Stimulated activated CD4-positive, alpha-beta T cell treated with anti-CD3 and anti-CD28 coated beads, Interleukin-12 subunit alpha, Interleukin-12 subunit beta, amount 100 ng/mL, for 4 hours (primary cell): ENCODE measurements at regions not wholly inside any gene's neighbourhood (a gene's known extent, or its start where the extent isn't known, plus 50 kb on each side); places are given as distances from the start of the nearest gene placed in this dataset.

Experiments
- DNase-seq: peaks from one replicate; pipeline ENCODE4 v3.0.0-alpha.2; 2020

DNA sequence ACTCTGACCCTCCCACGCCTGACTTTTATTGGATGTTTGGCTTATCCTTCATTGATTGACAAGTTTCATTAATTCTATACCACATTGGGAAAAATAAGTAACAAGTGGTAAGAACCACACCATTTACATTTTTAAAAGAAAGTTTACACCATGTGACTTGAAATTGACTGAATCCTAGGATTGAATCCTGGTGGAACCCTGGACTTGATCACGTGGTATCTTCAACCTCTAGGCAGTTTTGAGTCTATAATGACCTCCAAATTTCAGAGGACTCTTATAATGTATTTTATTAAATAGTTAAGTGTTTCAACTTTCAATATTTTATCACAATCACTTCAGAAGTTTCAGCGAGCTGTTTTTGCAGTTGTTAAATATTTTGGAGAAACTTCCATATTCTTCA, 172.0 kb downstream of the SLC6A15 start:
- DNase-seq = no peak

DNA sequence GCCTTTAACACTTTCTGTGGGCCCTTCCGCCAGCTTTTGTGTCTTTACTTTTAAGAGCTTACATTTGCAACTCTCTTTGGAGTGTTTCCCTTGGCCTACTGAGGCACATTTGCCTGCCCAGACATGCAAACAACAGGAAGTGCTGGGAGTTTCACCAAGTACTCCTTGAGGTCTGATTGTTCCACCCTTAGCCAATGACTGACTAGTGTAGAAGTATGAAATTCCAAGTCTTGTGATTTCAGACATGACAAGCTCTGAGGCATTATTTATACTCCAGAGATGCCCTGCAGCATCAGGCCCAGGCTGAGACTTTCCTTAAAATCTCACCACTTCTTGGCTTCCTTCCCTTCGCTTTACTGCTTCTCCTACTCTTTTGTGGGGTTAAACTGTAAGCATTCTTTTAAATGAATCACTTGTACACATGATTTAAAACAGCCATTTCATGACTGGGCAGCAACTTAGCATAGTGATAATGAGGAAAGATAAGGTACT, 174.1 kb downstream of the SLC6A15 start:
- no peak for DNase-seq

DNA sequence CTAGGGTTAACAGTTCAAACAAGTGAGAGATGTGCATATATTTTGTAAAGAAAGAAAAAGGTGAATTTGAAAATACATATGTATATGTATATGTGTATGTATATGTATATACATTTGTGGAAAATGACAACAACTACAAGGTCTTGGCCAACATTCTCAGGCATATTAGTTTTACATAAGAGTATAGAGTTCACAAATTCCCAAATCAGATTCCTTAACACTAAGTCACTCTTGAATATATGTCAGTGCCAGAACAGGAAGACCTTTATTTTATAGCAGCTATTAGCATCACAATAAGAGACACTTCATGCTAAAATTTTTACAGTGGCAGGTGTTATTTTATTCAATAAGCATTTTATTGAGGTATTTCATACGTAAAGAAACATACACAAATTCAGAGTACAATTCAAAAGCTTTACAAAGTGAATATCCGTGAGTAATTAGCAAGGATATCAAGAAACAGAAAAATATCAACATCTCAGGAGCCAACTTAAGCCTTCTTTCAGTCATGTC, 179.7 kb downstream of the SLC6A15 start:
- no peak for DNase-seq

DNA sequence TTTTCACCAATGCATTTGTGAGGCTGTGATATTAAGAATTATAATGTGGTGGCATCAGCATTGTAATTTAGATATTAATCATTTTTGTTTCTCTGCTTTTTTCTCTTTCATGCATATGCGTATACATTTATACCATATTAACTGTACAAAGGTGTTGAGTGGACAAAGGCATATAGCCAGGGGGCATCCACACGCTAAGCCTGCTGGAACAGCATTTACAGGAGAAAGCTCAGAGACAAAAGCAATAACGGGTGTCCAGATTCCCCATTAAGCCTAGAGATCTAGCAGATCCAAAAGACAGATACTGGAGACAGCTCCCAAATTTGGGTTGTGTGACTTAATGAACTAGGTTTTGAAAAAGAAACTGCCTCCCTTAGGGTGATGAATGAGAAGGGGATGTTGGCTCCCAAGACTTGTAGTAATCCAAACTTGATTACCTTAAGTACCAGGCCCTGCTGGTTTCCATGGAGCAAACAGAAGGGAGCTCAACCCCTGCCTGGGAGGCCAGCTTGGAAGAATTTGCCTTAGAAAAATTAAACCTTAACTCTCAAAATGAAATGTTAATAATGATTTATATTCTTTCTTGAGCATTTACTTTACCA, 181.9 kb downstream of the SLC6A15 start:
- no peak for DNase-seq

DNA sequence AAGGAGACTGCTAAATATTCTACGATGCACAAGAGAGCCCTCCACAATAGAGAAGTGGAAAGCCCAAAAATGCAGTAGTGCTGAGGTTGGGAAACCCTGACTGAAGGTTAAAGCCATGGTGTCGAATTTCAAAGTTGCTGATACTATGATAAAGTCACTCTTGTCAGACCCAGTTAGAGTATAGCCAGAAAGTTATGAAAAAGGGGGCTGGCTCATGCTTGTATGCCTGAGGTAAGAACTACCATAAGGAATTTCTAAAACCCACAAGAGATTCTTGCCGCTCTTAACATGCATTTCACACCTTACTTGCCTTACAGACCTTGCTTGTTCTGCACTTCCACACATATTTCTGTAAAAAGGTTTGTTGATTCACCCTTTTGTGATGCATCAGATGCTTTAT, 184.6 kb downstream of the SLC6A15 start:
- no peak for DNase-seq

DNA sequence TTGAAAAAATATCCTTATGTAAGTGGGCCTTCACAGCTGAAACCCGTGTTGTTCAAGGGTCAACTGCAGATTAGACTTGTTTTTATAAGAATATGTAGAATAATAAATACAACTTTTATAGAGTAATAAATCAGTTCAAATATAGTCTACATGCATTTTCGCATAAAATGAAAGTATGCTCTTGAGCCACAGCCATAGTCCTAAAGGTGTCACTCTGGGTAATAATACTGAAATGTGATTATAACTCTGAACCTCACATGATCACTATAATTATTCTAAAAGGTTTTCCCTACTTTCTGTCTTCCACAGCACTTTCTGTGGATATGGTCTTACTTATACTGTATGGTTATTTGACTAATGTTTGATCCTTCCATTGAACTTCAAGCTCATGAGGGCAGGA, 185.8 kb downstream of the SLC6A15 start:
- DNase-seq = no peak

DNA sequence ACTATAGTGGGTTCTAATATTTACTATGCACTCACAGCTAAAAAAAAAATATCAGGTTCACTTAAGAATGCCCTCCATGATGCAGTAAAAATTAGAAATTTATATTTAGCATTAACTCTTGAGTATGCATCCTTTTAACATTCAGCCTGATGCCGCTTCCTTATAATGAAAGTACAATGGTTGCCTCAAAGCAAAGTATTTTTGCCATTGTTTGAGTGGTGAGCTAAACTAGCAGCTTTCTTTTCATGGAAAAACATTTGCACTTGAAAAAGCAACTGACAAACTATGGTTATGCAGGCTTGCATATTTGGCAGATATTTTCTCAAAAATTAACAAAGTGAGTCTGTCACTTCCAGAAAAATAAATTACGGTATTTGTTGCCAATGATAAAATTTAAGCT, 188.6 kb downstream of the SLC6A15 start:
- no peak for DNase-seq

DNA sequence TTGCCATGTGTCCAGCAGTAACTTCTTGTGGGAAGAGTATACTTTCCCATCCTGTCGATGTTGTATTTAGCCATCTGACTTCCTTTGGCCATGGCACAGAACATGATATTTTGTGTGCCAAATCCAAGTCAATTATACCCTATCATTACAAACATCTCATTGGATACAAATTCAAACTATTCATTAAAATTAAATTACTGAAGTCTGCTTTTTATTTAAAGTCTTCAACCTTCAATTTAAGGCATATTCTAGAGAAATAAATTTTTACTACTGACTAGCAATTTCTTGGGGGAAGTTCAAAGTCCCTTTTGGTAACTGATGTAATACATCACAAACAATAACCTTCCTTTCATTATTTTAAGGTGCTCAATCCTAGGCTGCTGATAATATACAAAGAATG, 192.6 kb downstream of the SLC6A15 start:
- DNase-seq = no peak

DNA sequence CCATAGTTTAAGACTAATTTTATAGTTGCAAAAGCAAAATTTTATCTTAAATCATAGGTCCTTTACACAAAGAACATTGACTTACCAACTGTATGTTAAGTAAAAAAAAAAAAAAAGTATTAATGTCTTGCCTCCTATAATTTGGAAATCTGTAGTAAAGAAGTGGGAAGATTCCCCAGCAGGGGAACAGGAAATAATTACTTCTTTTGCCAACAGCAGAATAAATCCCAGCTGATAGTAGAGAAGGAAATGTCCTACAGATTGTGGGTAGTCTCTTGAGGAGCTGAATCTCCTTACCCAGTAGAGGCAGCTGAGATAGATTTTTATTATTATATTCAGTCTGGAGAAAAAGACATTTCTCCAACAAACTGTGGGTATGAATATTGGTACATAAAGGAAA, 193.7 kb downstream of the SLC6A15 start:
- no peak for DNase-seq

DNA sequence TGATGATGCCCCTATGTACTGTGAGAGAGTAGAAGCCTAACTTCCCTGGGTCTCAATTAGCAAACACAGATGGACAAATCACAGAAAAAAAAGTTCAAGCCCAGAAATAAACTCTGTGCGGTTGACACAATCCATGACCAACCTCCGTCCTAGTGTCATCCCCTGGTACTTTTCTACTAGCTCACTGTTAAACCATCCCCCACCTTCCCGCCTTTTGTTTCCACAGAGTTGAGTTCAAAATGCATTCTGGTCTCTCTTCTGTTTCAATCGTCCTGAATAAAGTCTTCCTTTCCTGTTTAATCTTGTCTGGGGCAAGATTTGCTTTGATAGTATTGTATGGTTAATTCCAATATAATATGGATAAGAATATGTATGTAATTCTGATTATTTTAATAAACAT, 199.9 kb downstream of the SLC6A15 start:
- DNase-seq = no peak

DNA sequence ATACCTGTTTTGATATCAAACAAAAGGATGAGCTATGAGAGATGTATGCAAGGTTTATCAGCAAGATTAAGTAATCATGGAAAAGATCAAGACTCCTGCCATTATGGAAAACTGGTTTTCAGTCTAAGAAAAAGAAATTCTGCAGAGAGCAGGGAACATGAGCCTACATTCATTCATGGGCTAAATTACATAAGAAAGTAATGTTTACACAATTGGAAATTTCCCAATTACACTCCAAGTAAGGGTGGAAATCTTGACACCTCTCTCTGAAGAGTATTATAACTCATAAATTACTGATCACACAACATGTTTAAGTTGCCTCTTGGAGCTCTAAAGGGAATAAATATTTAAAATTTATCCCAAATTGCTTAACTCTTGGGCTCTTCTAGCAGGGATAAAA, 206.2 kb downstream of the SLC6A15 start:
- no peak for DNase-seq

DNA sequence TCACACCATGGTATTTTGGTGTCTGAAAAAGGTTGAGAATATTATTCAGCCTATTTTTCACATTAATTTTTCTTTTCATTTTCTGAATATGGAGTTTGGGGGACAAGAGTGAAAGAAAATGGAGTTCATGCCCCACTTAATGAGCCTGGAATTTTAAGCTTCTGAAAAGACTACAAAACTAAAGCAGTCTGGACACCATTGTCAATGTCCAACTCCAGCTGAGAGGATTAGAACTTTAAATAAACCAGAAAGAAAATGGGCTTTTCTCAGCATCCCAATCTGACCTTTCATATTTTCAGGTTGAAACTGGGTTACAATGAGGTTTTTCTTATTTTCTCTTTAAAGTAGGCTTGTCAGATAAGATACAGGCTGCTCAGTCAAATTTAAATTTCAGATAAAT, 207.7 kb downstream of the SLC6A15 start:
- no peak for DNase-seq

DNA sequence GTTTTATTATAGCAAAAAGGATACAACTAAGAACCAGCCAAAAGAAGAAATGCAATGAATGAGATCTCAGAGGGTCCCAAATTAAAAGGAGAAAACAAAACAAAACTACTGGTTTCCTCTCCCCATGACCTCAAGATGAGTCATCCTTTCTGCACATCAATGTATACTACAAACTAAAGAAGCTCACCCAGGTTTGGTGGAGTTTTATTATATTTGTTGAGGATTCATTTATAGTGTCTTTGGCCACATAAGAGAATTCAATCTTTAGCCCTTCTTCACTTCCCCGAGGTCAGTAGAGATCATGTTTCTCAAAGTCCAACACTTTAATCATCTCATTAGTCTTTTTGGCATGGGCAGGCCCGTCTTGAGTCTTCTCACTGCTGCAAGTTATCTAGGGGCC, 210.6 kb downstream of the SLC6A15 start:
- DNase-seq = no peak

DNA sequence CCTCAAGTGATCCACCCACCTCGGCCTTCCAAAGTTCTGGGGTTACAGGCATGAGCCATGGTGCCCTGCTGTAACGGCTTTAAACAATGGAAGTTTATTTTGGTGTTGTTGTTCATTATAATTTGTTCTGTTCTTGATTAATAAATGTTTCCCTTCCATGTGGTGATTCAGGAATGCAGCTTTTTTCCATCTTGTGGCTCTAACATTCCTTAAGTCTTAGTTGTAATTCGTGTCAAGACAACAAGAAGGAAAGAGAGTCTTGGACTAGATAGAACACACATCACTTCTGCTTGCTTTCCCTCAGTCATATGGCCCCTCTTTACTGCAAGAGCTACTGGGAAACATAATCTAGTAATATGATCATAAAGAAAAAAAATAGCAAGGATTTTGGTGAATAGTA, 211.6 kb downstream of the SLC6A15 start:
- DNase-seq = no peak

DNA sequence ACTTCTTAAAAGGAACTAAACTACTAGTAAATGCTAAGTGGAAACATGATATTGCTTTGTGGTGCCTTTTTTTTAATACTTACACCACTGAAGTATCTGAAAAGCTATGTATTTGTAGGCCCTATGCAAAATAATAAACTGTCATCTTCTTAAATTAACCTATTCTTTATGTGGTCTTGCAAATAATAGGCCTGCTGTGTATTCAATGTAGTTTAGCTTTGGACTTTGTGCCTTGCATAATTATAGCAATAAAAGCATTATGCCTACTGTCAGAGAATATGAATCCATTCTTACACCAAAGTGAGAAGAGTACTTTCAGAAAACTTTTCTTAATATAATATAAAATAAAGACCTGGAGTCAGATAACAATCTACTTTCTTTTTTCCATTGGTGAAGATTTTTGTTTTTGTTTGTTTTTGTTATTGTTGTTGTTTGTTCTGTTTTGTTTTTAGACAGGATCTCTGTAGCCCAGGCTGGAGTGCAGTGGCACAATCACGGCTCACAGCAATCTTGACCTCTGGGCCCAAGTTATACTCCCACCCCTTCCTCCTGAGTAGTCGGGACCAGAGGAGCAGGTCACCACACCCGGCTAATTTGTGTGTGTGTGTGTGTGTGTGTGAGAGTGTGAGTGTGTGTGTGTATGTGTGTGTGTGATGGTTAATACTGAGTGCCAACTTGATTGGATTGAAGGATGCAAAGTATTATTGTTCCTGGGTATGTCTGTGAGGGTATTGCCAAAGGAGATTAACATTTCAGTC, 213.8 kb downstream of the SLC6A15 start:
- no peak for DNase-seq

DNA sequence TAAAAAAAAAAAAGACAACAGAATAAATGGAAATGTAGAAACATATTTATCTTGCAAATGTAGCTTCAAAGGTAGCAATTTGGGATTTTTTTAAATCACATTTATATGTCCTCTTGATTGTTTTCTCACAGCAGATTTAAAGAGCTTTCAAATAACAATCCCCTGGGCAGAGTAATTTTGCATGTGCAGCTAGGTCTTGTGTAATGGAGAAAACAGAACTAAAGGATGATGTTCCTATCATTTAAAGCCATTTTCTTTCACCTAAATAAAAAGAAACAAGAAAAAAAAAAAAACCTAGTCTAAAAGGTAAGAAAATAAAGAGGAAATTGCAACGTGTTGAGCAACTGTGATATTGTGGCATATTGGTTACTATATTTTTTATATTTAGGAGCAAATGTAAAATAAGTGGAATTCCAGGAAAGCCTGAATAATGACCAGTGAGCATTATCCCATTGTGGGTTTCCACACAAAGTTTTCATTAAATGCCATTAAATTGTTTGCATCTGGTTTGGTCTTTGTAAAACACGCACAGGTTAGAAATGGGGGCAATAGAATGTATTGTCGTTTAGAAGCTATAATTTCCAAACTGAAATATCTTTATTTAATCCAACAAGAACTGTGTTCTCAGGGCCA, 215.6 kb downstream of the SLC6A15 start:
- no peak for DNase-seq

DNA sequence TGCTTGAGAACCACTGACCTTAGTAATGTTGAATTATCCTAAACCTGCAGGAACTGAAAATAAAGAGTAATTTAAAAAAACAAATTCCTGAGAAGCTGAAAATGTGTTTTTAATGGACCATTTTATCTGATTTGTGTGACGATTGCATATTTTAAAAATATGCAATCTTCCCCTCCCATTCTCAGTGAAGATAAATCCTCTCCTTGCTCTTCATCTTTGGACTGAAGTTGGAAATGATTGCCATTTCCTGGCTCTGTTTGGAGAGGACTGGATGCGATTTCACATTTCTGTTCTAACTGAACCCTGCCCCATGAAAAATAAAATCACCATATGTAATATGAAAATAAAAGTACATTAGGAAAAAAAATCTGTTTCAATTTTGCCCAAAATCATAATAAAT, 216.3 kb downstream of the SLC6A15 start:
- no peak for DNase-seq

DNA sequence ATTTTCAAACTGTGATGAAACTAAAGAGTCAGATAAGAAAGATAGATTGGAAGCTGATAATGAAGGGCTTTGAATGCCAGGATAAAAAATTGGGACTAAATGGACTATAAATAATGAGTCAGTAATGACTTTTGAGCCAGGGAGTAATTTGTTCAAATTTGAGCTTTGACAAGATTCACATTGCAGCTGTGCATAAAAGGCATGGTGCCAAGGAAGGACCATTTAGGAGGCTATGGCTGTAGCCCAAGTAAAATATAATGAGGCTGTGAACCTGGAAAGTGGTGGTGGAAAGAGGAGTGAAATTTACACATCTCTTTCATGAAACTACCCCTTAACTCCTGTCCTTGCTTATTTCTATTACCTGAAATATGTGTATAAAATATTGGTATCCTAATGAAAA, 218.5 kb downstream of the SLC6A15 start:
- no peak for DNase-seq

DNA sequence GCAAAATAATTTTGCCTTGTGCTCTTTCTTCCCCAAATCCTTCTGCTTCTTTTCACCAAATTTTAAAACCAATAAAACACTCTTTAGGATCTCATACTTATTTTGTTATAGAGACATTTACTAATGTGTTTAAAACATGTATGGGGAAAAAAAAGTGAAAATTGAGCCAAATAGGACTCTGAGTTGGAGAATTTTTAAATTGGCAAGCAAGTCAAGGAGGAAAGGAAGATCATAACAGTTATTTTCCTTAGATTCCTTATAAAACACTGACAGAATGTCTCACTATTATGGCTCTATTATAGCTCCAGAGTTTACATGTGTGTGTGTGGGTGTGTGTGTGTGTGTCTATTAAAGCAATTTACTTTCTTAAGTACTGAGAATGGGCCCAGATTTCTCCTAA, 220.5 kb downstream of the SLC6A15 start:
- no peak for DNase-seq

DNA sequence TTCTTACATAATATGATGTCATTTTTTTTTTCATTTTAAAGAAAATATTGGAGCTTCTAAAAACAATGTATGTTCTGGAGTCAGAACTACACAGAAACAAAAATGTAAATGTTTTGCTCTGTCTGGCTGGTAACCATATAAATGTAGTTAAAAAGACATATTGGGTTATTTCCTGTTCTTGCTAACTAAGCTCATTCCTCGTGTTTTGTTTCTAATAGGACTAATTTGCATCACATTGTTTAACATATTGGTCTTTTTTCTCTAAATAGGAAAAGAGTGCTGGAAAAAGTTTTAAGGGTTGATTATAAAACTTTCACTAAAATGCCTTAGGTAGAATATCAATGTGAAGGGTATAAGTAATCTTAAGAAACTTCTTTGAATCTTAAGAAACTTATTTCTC, 221.3 kb downstream of the SLC6A15 start:
- DNase-seq = no peak

DNA sequence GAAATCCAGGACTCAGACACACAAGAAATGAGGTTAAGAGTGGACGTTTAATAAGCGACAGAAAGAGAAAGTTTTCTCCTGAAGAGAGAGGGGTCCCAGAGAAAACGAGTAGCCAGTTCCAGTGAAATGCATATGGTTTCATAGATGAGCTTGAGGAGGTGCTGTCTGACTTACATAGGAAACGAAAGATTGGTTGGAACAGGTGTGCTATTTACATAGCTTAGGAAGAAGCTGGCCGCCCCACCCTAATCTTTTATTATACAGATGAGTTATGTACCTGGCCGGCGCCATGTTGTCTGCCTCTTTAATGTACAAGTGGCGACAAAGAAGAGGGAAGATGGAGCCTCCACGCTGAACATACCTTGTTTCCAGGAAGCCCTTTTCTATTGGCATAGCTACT, 223.0 kb downstream of the SLC6A15 start:
- DNase-seq = no peak

DNA sequence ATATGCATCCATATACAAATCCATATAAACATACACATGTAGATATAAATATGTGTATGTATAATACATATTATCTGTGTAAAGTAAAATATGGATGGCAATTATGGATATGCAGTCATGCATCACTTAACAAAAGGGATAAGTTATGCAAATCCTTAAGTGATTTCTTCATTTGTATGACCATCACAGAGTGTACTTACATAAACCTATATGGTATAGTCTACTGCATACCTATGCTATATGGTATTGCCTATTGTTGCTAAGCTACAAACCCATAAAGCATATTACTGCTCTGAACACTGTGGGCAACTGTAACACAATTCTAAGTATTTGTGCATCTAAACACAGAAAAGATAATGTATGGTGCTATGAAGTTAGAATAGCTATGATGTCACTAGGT, 227.2 kb downstream of the SLC6A15 start:
- DNase-seq = no peak

DNA sequence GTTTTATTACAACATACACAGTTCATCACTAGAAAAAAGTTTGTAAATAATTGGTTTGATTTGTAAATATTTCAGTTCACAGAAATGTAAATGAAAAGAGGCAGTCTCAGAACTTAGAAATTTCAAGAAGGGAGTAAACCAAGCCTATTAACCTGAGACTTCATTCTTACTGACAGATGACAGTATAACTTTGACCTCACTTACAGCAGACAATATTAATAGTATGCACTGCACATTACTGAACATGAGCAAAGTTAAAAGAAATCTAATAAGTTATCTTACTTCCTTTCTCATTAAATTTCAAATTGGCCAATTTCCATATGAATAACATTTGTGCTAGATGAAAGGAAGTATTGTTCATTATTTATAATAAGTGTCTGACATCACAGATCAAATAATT, 235.8 kb downstream of the SLC6A15 start:
- DNase-seq = no peak

DNA sequence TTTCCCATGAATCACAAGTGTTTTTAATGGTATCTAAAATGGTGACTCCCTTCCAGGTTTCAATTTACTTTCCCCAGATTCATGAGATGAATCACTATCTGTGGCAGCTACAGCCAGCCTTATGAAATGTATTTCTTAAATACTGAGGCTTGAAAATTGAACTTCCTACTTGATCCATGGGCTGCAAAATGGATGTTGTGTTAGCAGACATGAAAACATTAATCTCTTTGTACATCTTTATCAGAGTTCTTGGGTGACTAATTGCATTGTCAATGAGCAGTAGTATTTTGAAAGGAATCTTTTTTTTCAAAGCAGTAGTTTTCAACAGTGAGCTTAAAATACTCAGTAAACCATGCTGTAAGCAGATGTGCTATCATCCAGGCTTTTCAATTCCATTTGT, 250.8 kb downstream of the SLC6A15 start:
- no peak for DNase-seq
